ENCODE measurements at regions not wholly inside any gene's neighbourhood (a gene's known extent, or its start where the extent isn't known, plus 50 kb on each side); places are given as distances from the start of the nearest gene placed in this dataset.

DNA sequence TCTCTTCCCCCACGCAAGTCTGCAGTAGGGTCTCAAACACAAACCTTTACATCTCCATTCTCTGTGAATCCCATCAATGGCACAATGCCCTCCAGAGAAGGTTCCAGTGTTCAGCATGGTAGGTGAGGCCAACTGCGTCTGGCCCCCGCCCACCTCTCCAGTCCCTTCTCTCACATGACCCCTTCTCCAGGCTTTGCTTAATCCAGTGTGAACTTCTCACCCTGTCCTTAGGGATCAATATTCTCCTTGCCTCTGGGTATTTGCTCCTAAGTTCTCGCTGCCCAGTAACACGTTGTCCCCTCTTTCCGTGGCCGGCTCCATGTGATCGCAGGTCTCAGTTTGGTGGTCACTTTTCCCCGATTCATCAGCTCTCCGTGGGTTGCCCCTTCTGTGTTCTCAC, 225.1 kb upstream of the PMEPA1 start:
- H3K27me3 ChIP-seq, result no peaks in the 10 kb centered on the region
- H3K36me3 ChIP-seq, result no peaks in the 10 kb centered on the region
- 91% methylated on average over 10 of the region's 10 CpGs for WGBS
- no peak overlapping the region for H3K4me3 ChIP-seq
- H3K9me3 ChIP-seq, result peaks cover 0 to 4% (median 0%) of the 10 kb centered on the region in 4 donors
- TF ChIP-seq EP300 (IDR thresholded peaks at IDR 0.05) (no peak), POLR2A (IDR thresholded peaks at IDR 0.05; ENCODE audit: low read depth) (no peak)
- TF ChIP-seq, protein P1, sequence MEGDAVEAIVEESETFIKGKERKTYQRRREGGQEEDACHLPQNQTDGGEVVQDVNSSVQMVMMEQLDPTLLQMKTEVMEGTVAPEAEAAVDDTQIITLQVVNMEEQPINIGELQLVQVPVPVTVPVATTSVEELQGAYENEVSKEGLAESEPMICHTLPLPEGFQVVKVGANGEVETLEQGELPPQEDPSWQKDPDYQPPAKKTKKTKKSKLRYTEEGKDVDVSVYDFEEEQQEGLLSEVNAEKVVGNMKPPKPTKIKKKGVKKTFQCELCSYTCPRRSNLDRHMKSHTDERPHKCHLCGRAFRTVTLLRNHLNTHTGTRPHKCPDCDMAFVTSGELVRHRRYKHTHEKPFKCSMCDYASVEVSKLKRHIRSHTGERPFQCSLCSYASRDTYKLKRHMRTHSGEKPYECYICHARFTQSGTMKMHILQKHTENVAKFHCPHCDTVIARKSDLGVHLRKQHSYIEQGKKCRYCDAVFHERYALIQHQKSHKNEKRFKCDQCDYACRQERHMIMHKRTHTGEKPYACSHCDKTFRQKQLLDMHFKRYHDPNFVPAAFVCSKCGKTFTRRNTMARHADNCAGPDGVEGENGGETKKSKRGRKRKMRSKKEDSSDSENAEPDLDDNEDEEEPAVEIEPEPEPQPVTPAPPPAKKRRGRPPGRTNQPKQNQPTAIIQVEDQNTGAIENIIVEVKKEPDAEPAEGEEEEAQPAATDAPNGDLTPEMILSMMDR (IDR thresholded peaks at IDR 0.05), result no peak
- peaks cover 5 to 13% (median 6%) of the 10 kb centered on the region in 4 donors for H3K4me1 ChIP-seq
- DNase-seq (ENCODE audit: extremely low spot score), result no peak
- intact Hi-C loops (cut with DNase I), result no loop called here
- no peak overlapping the region for H3K27ac ChIP-seq (replicated peaks in 1 of 4)

DNA sequence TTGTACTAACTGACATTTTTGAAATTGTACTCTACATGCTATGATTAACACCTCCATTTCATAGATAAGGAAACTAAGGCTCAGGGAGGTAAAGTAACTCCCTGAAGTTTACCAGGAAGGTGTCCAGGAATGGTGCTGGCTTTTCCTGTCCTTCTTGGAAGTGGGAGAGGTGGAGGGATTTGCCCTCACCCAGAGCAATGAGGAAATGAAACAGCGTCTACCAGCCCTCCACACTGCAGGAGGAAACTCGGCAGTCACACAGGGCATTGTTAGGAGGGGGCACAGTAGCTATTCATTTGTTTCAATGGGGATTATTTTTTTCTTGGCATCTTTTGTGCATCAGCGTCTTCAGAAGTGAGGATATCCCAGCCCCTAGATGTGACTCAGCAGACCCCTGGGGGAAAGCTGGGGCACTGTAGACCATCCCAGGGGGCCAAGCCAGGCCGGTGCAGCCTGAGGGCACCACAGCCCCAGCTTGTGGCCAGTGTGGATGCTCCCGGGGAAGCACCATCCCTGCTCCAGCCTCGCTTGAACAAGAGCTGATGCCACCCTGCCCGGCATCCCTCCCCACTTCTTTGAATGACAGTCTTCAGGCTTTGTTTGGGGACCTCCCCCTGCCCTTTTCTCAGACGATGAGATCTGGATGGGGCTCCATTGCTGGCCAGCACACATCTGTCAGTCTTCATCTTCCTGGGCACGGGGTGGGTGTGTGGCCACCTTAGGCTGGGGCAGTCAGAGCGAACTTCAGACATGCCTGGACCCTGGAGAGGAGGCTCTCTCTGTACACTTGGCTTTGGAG, 224.4 kb upstream of the PMEPA1 start:
- intact Hi-C loops (cut with DNase I), result no loop called here
- DNase-seq (ENCODE audit: extremely low spot score), result no peak
- 65% methylated on average over 8 of the region's 10 CpGs for WGBS
- TF ChIP-seq, protein P1 (IDR thresholded peaks at IDR 0.05), result no peak
- TF ChIP-seq POLR2AphosphoS5 (IDR thresholded peaks at IDR 0.05) (no peak), EP300 (IDR thresholded peaks at IDR 0.05) (no peak), POLR2A (IDR thresholded peaks at IDR 0.05; ENCODE audit: low read depth) (no peak)
- H3K4me3 ChIP-seq, result no peak overlapping the region
- H3K9me3 ChIP-seq, result peaks cover 0 to 4% (median 0%) of the 10 kb centered on the region in 4 donors
- H3K27ac ChIP-seq (replicated peaks in 1 of 4), result no peak overlapping the region
- peaks cover 5 to 13% (median 6%) of the 10 kb centered on the region in 4 donors for H3K4me1 ChIP-seq
- no peaks in the 10 kb centered on the region for H3K36me3 ChIP-seq
- H3K27me3 ChIP-seq, result no peaks in the 10 kb centered on the region

DNA sequence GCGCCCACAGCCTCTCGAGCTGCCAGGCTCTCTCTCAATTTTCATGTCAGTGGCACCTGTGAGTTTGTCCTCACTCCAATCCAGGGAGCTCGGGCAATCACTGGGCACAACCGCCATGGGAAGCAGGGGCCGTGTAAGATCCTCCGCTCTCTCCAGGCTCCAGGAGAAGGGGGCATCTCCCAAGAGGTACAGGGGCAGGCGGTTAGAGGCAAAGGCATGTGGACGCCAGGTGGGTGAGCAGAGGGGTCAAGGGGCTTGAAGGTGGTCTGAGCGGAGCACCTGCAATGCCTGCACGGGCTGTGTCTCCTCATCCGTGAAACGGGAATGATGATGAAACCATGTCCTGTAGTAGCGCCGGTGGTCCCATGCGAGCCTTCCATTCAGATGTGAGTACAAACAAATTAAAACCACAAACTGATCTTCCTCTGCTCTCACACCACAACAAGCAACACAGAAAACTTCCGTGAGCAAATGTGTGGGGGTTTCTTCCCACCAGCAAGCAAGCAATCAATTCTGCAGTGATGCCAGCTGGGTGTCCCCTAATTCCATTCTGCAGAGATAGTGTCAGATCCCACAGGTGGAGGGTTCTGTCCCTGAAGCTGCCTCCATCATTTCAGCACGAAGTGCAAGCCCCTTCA, 222.5 kb upstream of the PMEPA1 start:
- peaks cover 0 to 4% (median 0%) of the 10 kb centered on the region in 4 donors for H3K9me3 ChIP-seq
- WGBS, result 91% methylated on average over 12 of the region's 17 CpGs
- DNase-seq (ENCODE audit: extremely low spot score), result no peak
- H3K36me3 ChIP-seq, result no peaks in the 10 kb centered on the region
- intact Hi-C loops (cut with DNase I), result no loop called here
- peaks cover 0 to 5% (median 2%) of the 10 kb centered on the region in 4 donors for H3K4me1 ChIP-seq
- peaks cover 0 to 4% (median 0%) of the 10 kb centered on the region in 4 donors for H3K27me3 ChIP-seq
- H3K4me3 ChIP-seq, result no peak overlapping the region
- TF ChIP-seq POLR2A (IDR thresholded peaks at IDR 0.05; ENCODE audit: low read depth) (no peak), EP300 (IDR thresholded peaks at IDR 0.05) (no peak), POLR2AphosphoS5 (IDR thresholded peaks at IDR 0.05) (no peak)
- TF ChIP-seq, protein P1 (IDR thresholded peaks at IDR 0.05), result no peak
- no peak overlapping the region for H3K27ac ChIP-seq (replicated peaks in 1 of 4)

DNA sequence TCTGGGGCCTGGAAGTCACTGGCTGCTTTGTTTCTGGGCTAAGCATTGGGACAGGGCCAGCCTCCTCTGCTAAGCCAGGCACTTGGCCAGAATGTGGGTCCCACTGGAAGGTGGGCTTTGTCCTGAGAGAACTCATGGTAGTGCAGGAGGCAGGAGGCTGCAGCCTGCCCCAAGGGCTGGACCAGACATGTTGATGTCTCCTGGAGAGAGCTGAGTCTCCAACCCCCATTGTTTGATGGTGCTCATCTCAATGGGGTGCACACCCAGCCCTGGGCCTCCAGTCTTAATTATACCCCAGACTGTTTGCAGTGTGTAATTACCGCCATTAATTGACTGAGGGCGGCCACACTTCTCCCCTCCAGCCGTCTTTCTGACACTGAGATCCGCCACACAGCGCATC, 220.5 kb upstream of the PMEPA1 start:
- peaks cover 0 to 11% (median 10%) of the 10 kb centered on the region in 4 donors for H3K9me3 ChIP-seq
- DNase-seq (ENCODE audit: extremely low spot score), result no peak
- 93% methylated on average over 5 of the region's 5 CpGs for WGBS
- no peaks in the 10 kb centered on the region for H3K4me1 ChIP-seq
- H3K4me3 ChIP-seq, result no peak overlapping the region
- TF ChIP-seq POLR2A (IDR thresholded peaks at IDR 0.05; ENCODE audit: low read depth) (no peak), POLR2AphosphoS5 (IDR thresholded peaks at IDR 0.05) (no peak), EP300 (IDR thresholded peaks at IDR 0.05) (no peak)
- TF ChIP-seq, protein P1 (IDR thresholded peaks at IDR 0.05), result no peak
- H3K27ac ChIP-seq (replicated peaks in 1 of 4), result no peak overlapping the region
- intact Hi-C loops (cut with DNase I), result no loop called here
- H3K27me3 ChIP-seq, result peaks cover 0 to 4% (median 0%) of the 10 kb centered on the region in 4 donors
- no peaks in the 10 kb centered on the region for H3K36me3 ChIP-seq
